ENCODE measurements at regions not wholly inside any gene's neighbourhood (a gene's known extent, or its start where the extent isn't known, plus 50 kb on each side); places are given as distances from the start of the nearest gene placed in this dataset.
A peak's percentile ranks its signal among the peaks of the same experiment; 100 is the strongest.

GRCh38 chr3:34411596-34411995 is 613.2 kb downstream of the PDCD6IP start:
- Mint-ChIP-seq H3K9me3 (ENCODE audit: low read depth) (peaks cover 2% of the 10 kb centered on the region), H3K4me1 (ENCODE audit: low read depth) (no peaks in the 10 kb centered on the region), H3K27ac (no peak overlapping the region), H3K36me3 (ENCODE audit: insufficient read depth) (no peaks in the 10 kb centered on the region), H3K4me3 (ENCODE audit: low read depth) (no peak overlapping the region), H3K27me3 (no peaks in the 10 kb centered on the region)
- TF ChIP-seq CTCF (IDR thresholded peaks at IDR 0.05; ENCODE audit: unreplicated experiment) = no peak
- DNase-seq (ENCODE audit: low spot score, unreplicated experiment) = no peak

- H3K27ac Mint-ChIP-seq = peak overlapping the region; percentile 6
- no peaks in the 10 kb centered on the region for H3K27me3 Mint-ChIP-seq
- H3K36me3 Mint-ChIP-seq (ENCODE audit: insufficient read depth) = no peaks in the 10 kb centered on the region
- H3K9me3 Mint-ChIP-seq (ENCODE audit: low read depth) = no peaks in the 10 kb centered on the region
- TF ChIP-seq CTCF (IDR thresholded peaks at IDR 0.05; ENCODE audit: unreplicated experiment) = no peak
- DNase-seq (ENCODE audit: low spot score, unreplicated experiment) = peak; percentile 13
- no peaks in the 10 kb centered on the region for H3K4me1 Mint-ChIP-seq (ENCODE audit: low read depth)
- H3K4me3 Mint-ChIP-seq (ENCODE audit: low read depth) = no peak overlapping the region
Measured at GRCh38 chr3:34419801-34420200, 621.4 kb downstream of the PDCD6IP start.

- H3K27me3 Mint-ChIP-seq = no peaks in the 10 kb centered on the region
- H3K9me3 Mint-ChIP-seq (ENCODE audit: low read depth) = no peaks in the 10 kb centered on the region
- H3K27ac Mint-ChIP-seq = no peak overlapping the region
- no peaks in the 10 kb centered on the region for H3K36me3 Mint-ChIP-seq (ENCODE audit: insufficient read depth)
- H3K4me3 Mint-ChIP-seq (ENCODE audit: low read depth) = no peak overlapping the region
- H3K4me1 Mint-ChIP-seq (ENCODE audit: low read depth) = no peaks in the 10 kb centered on the region
- no peak for TF ChIP-seq CTCF (IDR thresholded peaks at IDR 0.05; ENCODE audit: unreplicated experiment)
- DNase-seq (ENCODE audit: low spot score, unreplicated experiment) = no peak
Measured at GRCh38 chr3:34421762-34422161, 623.3 kb downstream of the PDCD6IP start.

- H3K4me3 Mint-ChIP-seq (ENCODE audit: low read depth) = no peak overlapping the region
- H3K36me3 Mint-ChIP-seq (ENCODE audit: insufficient read depth) = peaks cover 2% of the 10 kb centered on the region
- no peak for DNase-seq (ENCODE audit: low spot score, unreplicated experiment)
- TF ChIP-seq CTCF (IDR thresholded peaks at IDR 0.05; ENCODE audit: unreplicated experiment) = no peak
- no peak overlapping the region for H3K27ac Mint-ChIP-seq
- peaks cover 2% of the 10 kb centered on the region for H3K4me1 Mint-ChIP-seq (ENCODE audit: low read depth)
- H3K27me3 Mint-ChIP-seq = no peaks in the 10 kb centered on the region
- H3K9me3 Mint-ChIP-seq (ENCODE audit: low read depth) = peaks cover 11% of the 10 kb centered on the region
Measured at GRCh38 chr3:34439796-34440195, 641.4 kb downstream of the PDCD6IP start.

- peaks cover 37% of the 10 kb centered on the region for H3K9me3 Mint-ChIP-seq (ENCODE audit: low read depth)
- no peaks in the 10 kb centered on the region for H3K27me3 Mint-ChIP-seq
- H3K4me1 Mint-ChIP-seq (ENCODE audit: low read depth) = peaks cover under 1% of the 10 kb centered on the region
Measured at GRCh38 chr3:34444137-34444536, 645.7 kb downstream of the PDCD6IP start.

More at GRCh38 chr3:34444137-34444536, 645.7 kb downstream of the PDCD6IP start:
- Mint-ChIP-seq H3K4me3 (ENCODE audit: low read depth) (no peak overlapping the region), H3K36me3 (ENCODE audit: insufficient read depth) (peaks cover 2% of the 10 kb centered on the region), H3K27ac (no peak overlapping the region)
- TF ChIP-seq CTCF (IDR thresholded peaks at IDR 0.05; ENCODE audit: unreplicated experiment) = no peak
- no peak for DNase-seq (ENCODE audit: low spot score, unreplicated experiment)
